Neural cell (in vitro differentiated cells): ENCODE measurements at regions not wholly inside any gene's neighbourhood (a gene's known extent, or its start where the extent isn't known, plus 50 kb on each side); places are given as distances from the start of the nearest gene placed in this dataset.

Experiments used
- H2AFZ ChIP-seq: fragments of 200-600, 300-800 bp; sonication (generic), shearing (Covaris generic); 2 replicates; pipeline ENCODE4 v1.6.0; 2014; ENCODE audit warnings: low read depth, mild to moderate bottlenecking, antibody characterized with exemption, low read length, moderate library complexity
- H3F3A ChIP-seq: fragments of 200-600 bp; shearing (Covaris generic); 2 replicates; pipeline ENCODE4 v1.6.1; 2016; ENCODE audit warnings: mild to moderate bottlenecking, moderate library complexity, mixed read lengths, antibody characterized with exemption, low read length; ENCODE audit not compliant: insufficient read depth, poor library complexity, severe bottlenecking
- H3K27ac ChIP-seq: fragments of 200-600, 300-800 bp; sonication (generic), shearing (Covaris generic); 2 replicates; pipeline ENCODE4 v1.5.1; 2014; ENCODE audit warnings: mild to moderate bottlenecking, low read length, moderate library complexity
- H3K27me3 ChIP-seq: fragments of 300-800, 200-600 bp; sonication (generic), shearing (Covaris generic); 2 replicates; pipeline ENCODE4 v1.6.0; 2014; ENCODE audit warnings: mild to moderate bottlenecking, low read depth, low read length, moderate library complexity; ENCODE audit not compliant: insufficient read depth
- H3K36me3 ChIP-seq: fragments of 300-800, 200-600 bp; sonication (generic), shearing (Covaris generic); 2 replicates; pipeline ENCODE4 v1.5.1; 2014; ENCODE audit warnings: mild to moderate bottlenecking, antibody characterized with exemption, low read length, moderate library complexity; ENCODE audit not compliant: insufficient read depth
- H3K4me2 ChIP-seq: fragments of 300-800, 200-600 bp; sonication (generic), shearing (Covaris generic); 2 replicates; pipeline ENCODE4 v1.6.0; 2014; ENCODE audit warnings: mild to moderate bottlenecking, low read length
- H3K4me3 ChIP-seq: fragments of 300-800, 200-600 bp; sonication (generic), shearing (Covaris generic); 2 replicates; pipeline ENCODE4 v1.5.1; 2014; ENCODE audit warnings: mild to moderate bottlenecking, low read length, moderate library complexity
- H3K79me2 ChIP-seq: fragments of 200-600 bp; shearing (Covaris generic); replicated peaks from 2 replicates; pipeline ENCODE4 v1.6.0; 2014; ENCODE audit warnings: mild to moderate bottlenecking, low read length, moderate library complexity; ENCODE audit not compliant: insufficient read depth
- H3K9ac ChIP-seq: fragments of 300-800, 200-600 bp; sonication (generic), shearing (Covaris generic); 2 replicates; pipeline ENCODE4 v1.6.1; 2016; ENCODE audit warnings: mild to moderate bottlenecking, low read length, mixed read lengths
- H3K9me2 ChIP-seq: fragments of 200-600 bp; shearing (Covaris generic); 2 replicates; pipeline ENCODE4 v1.6.1; 2016; ENCODE audit warnings: mild to moderate bottlenecking, low read length, mixed read lengths; ENCODE audit not compliant: insufficient read depth
- H3K9me3 ChIP-seq: fragments of 200-600, 300-800 bp; sonication (generic), shearing (Covaris generic); 2 replicates; pipeline ENCODE4 v1.6.1; 2016; ENCODE audit warnings: mild to moderate bottlenecking, mixed run types, low read length, moderate library complexity, mixed read lengths
- H4K20me1 ChIP-seq: fragments of 200-600 bp; shearing (Covaris generic); 2 replicates; pipeline ENCODE4 v1.6.1; 2016; ENCODE audit warnings: mild to moderate bottlenecking, mixed run types; ENCODE audit not compliant: insufficient read depth
- EP300 ChIP-seq: fragments of 450-650 bp; conservative IDR thresholded peaks from 2 replicates; pipeline ENCODE4 v1.6.1; 2014; ENCODE audit warnings: antibody characterized with exemption, mild to moderate bottlenecking, moderate library complexity; ENCODE audit not compliant: poor library complexity, severe bottlenecking
- EZH2 ChIP-seq: fragments of 200-600, 300-800 bp; shearing (Covaris generic), sonication (generic); IDR thresholded peaks from 2 replicates; pipeline ENCODE4 v1.6.1; 2014; ENCODE audit warnings: antibody characterized with exemption, low read length, borderline replicate concordance, mild to moderate bottlenecking; ENCODE audit not compliant: insufficient read depth, poor library complexity, severe bottlenecking
- MXI1 ChIP-seq: fragments of 450-650 bp; conservative IDR thresholded peaks from 2 replicates; pipeline ENCODE4 v1.6.1; 2014; ENCODE audit warnings: antibody characterized with exemption, mild to moderate bottlenecking; ENCODE audit not compliant: poor library complexity, severe bottlenecking
- POLR2AphosphoS5 ChIP-seq: IDR thresholded peaks from 2 replicates; pipeline ENCODE4 v1.6.1; 2012
- RAD21 ChIP-seq: fragments of 450-650 bp; conservative IDR thresholded peaks from 2 replicates; pipeline ENCODE4 v1.6.1; 2014; ENCODE audit warnings: antibody characterized with exemption, mild to moderate bottlenecking, moderate library complexity
- REST ChIP-seq: IDR thresholded peaks from 2 replicates; pipeline ENCODE4 v1.6.1; 2012; ENCODE audit warnings: borderline replicate concordance
- SMC3 ChIP-seq: fragments of 450-650 bp; conservative IDR thresholded peaks from 2 replicates; pipeline ENCODE4 v1.6.1; 2014; ENCODE audit warnings: antibody characterized with exemption, mild to moderate bottlenecking, moderate library complexity; ENCODE audit not compliant: poor library complexity
- TAF1 ChIP-seq: IDR thresholded peaks from 2 replicates; pipeline ENCODE4 v1.6.1; 2012; ENCODE audit warnings: low read depth
- TF ChIP-seq, protein P1 (sequence below): fragments of 450-650 bp; IDR thresholded peaks from 2 replicates; pipeline ENCODE4 v1.5.1; 2014; ENCODE audit warnings: antibody characterized with exemption, mild to moderate bottlenecking, moderate library complexity; ENCODE audit not compliant: poor library complexity, severe bottlenecking

GRCh38 chr4:149160370-149160769, 655.3 kb downstream of the IQCM start:
- TF ChIP-seq EP300 (no peak), REST (no peak), POLR2AphosphoS5 (no peak), RAD21 (no peak), EZH2 (no peak), MXI1 (no peak)
- TF ChIP-seq, protein P1, sequence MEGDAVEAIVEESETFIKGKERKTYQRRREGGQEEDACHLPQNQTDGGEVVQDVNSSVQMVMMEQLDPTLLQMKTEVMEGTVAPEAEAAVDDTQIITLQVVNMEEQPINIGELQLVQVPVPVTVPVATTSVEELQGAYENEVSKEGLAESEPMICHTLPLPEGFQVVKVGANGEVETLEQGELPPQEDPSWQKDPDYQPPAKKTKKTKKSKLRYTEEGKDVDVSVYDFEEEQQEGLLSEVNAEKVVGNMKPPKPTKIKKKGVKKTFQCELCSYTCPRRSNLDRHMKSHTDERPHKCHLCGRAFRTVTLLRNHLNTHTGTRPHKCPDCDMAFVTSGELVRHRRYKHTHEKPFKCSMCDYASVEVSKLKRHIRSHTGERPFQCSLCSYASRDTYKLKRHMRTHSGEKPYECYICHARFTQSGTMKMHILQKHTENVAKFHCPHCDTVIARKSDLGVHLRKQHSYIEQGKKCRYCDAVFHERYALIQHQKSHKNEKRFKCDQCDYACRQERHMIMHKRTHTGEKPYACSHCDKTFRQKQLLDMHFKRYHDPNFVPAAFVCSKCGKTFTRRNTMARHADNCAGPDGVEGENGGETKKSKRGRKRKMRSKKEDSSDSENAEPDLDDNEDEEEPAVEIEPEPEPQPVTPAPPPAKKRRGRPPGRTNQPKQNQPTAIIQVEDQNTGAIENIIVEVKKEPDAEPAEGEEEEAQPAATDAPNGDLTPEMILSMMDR = no peak
- H3F3A ChIP-seq = no peaks in the 10 kb centered on the region
- no peak overlapping the region for H3K27ac ChIP-seq
- no peaks in the 10 kb centered on the region for H3K9me3 ChIP-seq
- no peak overlapping the region for H2AFZ ChIP-seq
- H3K79me2 ChIP-seq = no peaks in the 10 kb centered on the region
- H3K9ac ChIP-seq = no peak overlapping the region
- H3K36me3 ChIP-seq = no peaks in the 10 kb centered on the region
- no peaks in the 10 kb centered on the region for H3K9me2 ChIP-seq
- no peaks in the 10 kb centered on the region for H3K27me3 ChIP-seq
- no peaks in the 10 kb centered on the region for H4K20me1 ChIP-seq
- H3K4me2 ChIP-seq = no peak overlapping the region
- H3K4me3 ChIP-seq = no peak overlapping the region

DNA sequence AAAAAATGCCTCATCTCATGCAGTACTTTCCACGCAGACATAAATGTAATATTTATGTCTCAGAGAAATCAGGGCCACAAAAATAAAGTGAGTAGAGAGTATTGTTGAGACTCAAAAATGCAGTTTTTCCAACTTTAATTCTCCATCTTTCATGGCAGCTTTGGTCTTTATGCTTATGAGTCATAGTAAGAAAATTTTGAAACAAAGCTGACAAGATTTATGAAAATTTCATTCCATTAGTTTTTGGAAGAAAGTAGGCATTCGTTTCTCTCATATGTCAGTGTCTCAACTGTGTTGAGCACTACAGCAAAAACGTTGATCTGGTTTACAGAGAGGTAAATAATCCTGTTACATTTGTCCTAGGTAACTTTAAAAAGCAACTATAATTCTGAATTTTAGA, 656.8 kb downstream of the IQCM start:
- TF ChIP-seq MXI1 (no peak), REST (no peak), TAF1 (no peak), EZH2 (no peak), EP300 (no peak), SMC3 (no peak), RAD21 (no peak), POLR2AphosphoS5 (no peak)
- TF ChIP-seq, protein P1 = no peak
- Histone ChIP-seq H3F3A (no peaks in the 10 kb centered on the region), H2AFZ (no peak overlapping the region)

More for the DNA sequence above, 656.8 kb downstream of the IQCM start:
- Histone ChIP-seq H3K27ac (no peak overlapping the region), H4K20me1 (no peaks in the 10 kb centered on the region), H3K36me3 (no peaks in the 10 kb centered on the region), H3K27me3 (no peaks in the 10 kb centered on the region), H3K9ac (no peak overlapping the region), H3K9me3 (no peaks in the 10 kb centered on the region), H3K9me2 (no peaks in the 10 kb centered on the region), H3K4me3 (no peak overlapping the region), H3K4me2 (no peak overlapping the region), H3K79me2 (no peaks in the 10 kb centered on the region)
